MM.1S (cell line): ENCODE measurements at regions not wholly inside any gene's neighbourhood (a gene's known extent, or its start where the extent isn't known, plus 50 kb on each side); places are given as distances from the start of the nearest gene placed in this dataset.

ENCODE experiments used
- DNase-seq: peaks from one replicate; pipeline ENCODE4 v3.0.0-alpha.2; 2015
- H2AFZ ChIP-seq: fragments of 300-600 bp; sonication (generic); 2 replicates; pipeline ENCODE4 v1.6.0; 2016; ENCODE audit warnings: antibody characterized with exemption, low read length
- H3F3A ChIP-seq: fragments of 300-600 bp; sonication (generic); 2 replicates; pipeline ENCODE4 v1.6.1; 2016; ENCODE audit warnings: mild to moderate bottlenecking, antibody characterized with exemption, low read length, moderate library complexity, mixed read lengths; ENCODE audit not compliant: insufficient read depth
- H3K27ac ChIP-seq: fragments of 300-600 bp; sonication (generic); 2 replicates; pipeline ENCODE4 v1.5.1; 2016; ENCODE audit warnings: mild to moderate bottlenecking, low read length
- H3K27me3 ChIP-seq: fragments of 300-600 bp; sonication (generic); replicated peaks from 2 replicates; pipeline ENCODE4 v1.6.0; 2016; ENCODE audit warnings: low read length; ENCODE audit not compliant: insufficient read depth
- H3K36me3 ChIP-seq: fragments of 300-600 bp; sonication (generic); replicated peaks from 2 replicates; pipeline ENCODE4 v1.6.1; 2016; ENCODE audit warnings: mild to moderate bottlenecking, low read length, mixed read lengths; ENCODE audit not compliant: insufficient read depth
- H3K4me1 ChIP-seq: fragments of 300-600 bp; sonication (generic); 2 replicates; pipeline ENCODE4 v1.6.1; 2016; ENCODE audit warnings: low read length, mixed read lengths
- H3K4me2 ChIP-seq: fragments of 300-600 bp; sonication (generic); 2 replicates; pipeline ENCODE4 v1.6.0; 2016; ENCODE audit warnings: low read depth, low read length
- H3K4me3 ChIP-seq: fragments of 300-600 bp; sonication (generic); 2 replicates; pipeline ENCODE4 v1.5.1; 2016; ENCODE audit warnings: low read length, mixed read lengths
- H3K79me2 ChIP-seq: fragments of 300-600 bp; sonication (generic); 2 replicates; pipeline ENCODE4 v1.6.1; 2016; ENCODE audit warnings: mixed run types, low read length, mixed read lengths
- H3K9ac ChIP-seq: fragments of 300-600 bp; sonication (generic); 2 replicates; pipeline ENCODE4 v1.6.1; 2016; ENCODE audit warnings: low read length, mixed read lengths
- H3K9me2 ChIP-seq: fragments of 300-600 bp; sonication (generic); replicated peaks from 2 replicates; pipeline ENCODE4 v1.6.1; 2016; ENCODE audit warnings: mild to moderate bottlenecking, low read length, mixed read lengths; ENCODE audit not compliant: insufficient read depth
- H3K9me3 ChIP-seq: fragments of 300-600 bp; sonication (generic); replicated peaks from 2 replicates; pipeline ENCODE4 v1.6.1; 2016; ENCODE audit warnings: mild to moderate bottlenecking, low read length, mixed read lengths; ENCODE audit not compliant: insufficient read depth
- H4K20me1 ChIP-seq: fragments of 300-600 bp; sonication (generic); 2 replicates; pipeline ENCODE4 v1.6.1; 2016; ENCODE audit warnings: mild to moderate bottlenecking, low read length, moderate library complexity, mixed read lengths; ENCODE audit not compliant: insufficient read depth
- EZH2 ChIP-seq: fragments of 300-600 bp; sonication (generic); optimal IDR thresholded peaks from 2 replicates; pipeline ENCODE3; 2017; ENCODE audit warnings: low read depth, mild to moderate bottlenecking, antibody characterized with exemption, low read length, mixed read lengths
- EZH2phosphoT487 ChIP-seq: fragments of 300-600 bp; sonication (generic); IDR thresholded peaks from 2 replicates; pipeline ENCODE4 v1.6.1; 2018; ENCODE audit warnings: antibody characterized with exemption, low read length
- TF ChIP-seq, protein P1 (sequence below): fragments of 300-600 bp; sonication (generic); IDR thresholded peaks from 2 replicates; pipeline ENCODE4 v1.5.1; 2016; ENCODE audit warnings: antibody characterized with exemption, low read length, mixed read lengths

DNA sequence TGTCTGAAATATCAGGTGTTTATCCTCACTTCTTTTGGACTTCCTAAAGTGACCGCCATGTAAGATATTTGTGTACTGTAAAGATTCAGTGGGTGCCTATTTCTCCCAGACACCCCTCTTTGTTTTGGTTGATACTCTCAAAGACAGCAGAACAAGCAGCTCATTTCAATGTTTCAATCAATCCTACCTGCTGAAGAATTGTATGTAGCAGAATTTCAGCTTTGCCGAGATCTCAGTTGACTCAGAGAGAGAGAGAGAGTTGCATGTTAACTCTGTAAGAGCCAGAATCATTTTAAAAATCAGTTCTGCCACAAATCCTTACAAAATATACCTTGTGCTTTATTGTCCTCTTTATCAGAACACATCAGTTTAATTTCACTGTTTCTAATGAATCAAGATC, 987.3 kb downstream of the ADGRL2 start:
- H3K27ac ChIP-seq, result no peak overlapping the region
- no peaks in the 10 kb centered on the region for H3K9me2 ChIP-seq
- H3K79me2 ChIP-seq, result no peaks in the 10 kb centered on the region
- no peak for DNase-seq
- TF ChIP-seq, protein P1, sequence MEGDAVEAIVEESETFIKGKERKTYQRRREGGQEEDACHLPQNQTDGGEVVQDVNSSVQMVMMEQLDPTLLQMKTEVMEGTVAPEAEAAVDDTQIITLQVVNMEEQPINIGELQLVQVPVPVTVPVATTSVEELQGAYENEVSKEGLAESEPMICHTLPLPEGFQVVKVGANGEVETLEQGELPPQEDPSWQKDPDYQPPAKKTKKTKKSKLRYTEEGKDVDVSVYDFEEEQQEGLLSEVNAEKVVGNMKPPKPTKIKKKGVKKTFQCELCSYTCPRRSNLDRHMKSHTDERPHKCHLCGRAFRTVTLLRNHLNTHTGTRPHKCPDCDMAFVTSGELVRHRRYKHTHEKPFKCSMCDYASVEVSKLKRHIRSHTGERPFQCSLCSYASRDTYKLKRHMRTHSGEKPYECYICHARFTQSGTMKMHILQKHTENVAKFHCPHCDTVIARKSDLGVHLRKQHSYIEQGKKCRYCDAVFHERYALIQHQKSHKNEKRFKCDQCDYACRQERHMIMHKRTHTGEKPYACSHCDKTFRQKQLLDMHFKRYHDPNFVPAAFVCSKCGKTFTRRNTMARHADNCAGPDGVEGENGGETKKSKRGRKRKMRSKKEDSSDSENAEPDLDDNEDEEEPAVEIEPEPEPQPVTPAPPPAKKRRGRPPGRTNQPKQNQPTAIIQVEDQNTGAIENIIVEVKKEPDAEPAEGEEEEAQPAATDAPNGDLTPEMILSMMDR, result no peak
- TF ChIP-seq EZH2phosphoT487, result no peak
- no peak for TF ChIP-seq EZH2
- H3K27me3 ChIP-seq, result no peaks in the 10 kb centered on the region
- H3K36me3 ChIP-seq, result no peaks in the 10 kb centered on the region
- no peaks in the 10 kb centered on the region for H3K9me3 ChIP-seq
- no peak overlapping the region for H3K9ac ChIP-seq
- H3F3A ChIP-seq, result no peaks in the 10 kb centered on the region
- no peak overlapping the region for H2AFZ ChIP-seq
- no peak overlapping the region for H3K4me3 ChIP-seq
- H4K20me1 ChIP-seq, result no peaks in the 10 kb centered on the region
- no peaks in the 10 kb centered on the region for H3K4me1 ChIP-seq
- no peak overlapping the region for H3K4me2 ChIP-seq

DNA sequence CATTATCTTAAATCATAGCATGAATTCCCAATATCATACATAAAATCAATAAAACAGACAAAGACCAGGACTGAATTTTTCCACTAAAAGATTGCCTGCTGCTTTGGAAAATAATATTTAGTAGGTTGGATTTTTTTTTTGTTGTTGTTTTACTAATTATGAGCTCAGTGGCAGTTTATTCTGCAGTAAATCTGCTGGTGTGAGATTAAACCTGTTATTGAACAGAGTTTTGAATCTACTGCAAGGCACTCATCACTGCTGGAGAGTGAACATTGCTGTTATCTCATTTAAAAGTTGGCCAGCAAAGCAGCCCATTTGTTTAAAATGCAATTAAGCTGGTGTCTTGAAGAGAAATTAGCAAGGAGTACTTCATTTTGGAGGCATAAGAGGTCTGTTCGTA, 986.1 kb downstream of the ADGRL2 start:
- no peak overlapping the region for H2AFZ ChIP-seq
- no peaks in the 10 kb centered on the region for H3K9me3 ChIP-seq
- no peak for DNase-seq
- no peaks in the 10 kb centered on the region for H4K20me1 ChIP-seq
- no peaks in the 10 kb centered on the region for H3K36me3 ChIP-seq
- no peaks in the 10 kb centered on the region for H3K79me2 ChIP-seq
- no peak overlapping the region for H3K27ac ChIP-seq
- no peak for TF ChIP-seq EZH2
- no peak for TF ChIP-seq EZH2phosphoT487
- no peaks in the 10 kb centered on the region for H3F3A ChIP-seq
- no peak overlapping the region for H3K9ac ChIP-seq
- no peak overlapping the region for H3K4me3 ChIP-seq
- H3K9me2 ChIP-seq, result no peaks in the 10 kb centered on the region
- H3K4me1 ChIP-seq, result no peaks in the 10 kb centered on the region
- H3K4me2 ChIP-seq, result no peak overlapping the region
- no peaks in the 10 kb centered on the region for H3K27me3 ChIP-seq

DNA sequence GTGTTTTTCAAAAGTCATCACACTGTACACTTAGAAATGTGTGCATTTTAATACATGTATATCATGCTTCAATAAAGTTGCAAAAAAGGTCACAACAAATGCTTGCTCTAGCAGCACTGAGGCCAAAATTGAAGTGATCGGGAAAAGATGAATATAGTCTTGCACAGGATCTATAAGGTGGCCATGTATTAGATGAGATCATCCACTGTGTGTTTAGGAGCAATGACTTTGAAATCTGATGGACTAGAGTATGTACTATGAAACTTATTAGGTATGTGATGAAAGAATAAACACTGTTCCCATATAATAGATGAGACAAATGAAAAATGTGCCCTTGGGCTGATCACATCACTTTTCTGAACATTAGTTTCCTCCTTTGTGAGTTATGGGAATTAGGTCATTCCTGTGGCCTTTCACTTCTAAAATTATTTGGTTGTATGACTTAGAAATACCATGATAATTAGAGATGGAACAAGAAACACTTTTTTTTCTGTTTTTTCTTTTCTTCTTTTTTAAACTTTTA, 984.6 kb downstream of the ADGRL2 start:
- Histone ChIP-seq H3F3A (no peaks in the 10 kb centered on the region), H3K4me2 (no peak overlapping the region), H3K4me1 (no peaks in the 10 kb centered on the region), H3K9me2 (no peaks in the 10 kb centered on the region), H3K79me2 (no peaks in the 10 kb centered on the region), H3K9ac (no peak overlapping the region), H3K9me3 (no peaks in the 10 kb centered on the region), H3K36me3 (no peaks in the 10 kb centered on the region), H2AFZ (no peak overlapping the region), H4K20me1 (no peaks in the 10 kb centered on the region), H3K27me3 (no peaks in the 10 kb centered on the region), H3K27ac (no peak overlapping the region), H3K4me3 (no peak overlapping the region)
- TF ChIP-seq, protein P1, result no peak
- TF ChIP-seq EZH2phosphoT487 (no peak), EZH2 (no peak)
- no peak for DNase-seq

DNA sequence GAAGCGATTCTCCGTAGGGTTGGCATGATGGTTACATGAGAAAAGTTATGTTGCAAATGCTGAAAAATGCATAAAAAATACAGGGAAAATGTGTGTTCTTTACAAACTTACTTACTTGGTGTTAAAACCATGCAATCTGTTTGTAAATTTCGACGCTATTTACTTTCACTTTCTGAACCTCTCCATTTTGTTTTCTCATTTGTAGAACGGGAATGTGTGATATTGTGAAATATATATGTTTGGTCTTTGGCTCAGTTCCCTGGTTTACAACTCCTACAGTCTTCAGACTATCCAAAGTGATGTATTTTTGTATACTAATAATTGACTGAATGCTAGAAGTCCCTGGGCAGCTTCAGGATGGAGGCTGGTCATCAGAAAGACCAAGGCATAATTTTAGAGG, 982.3 kb downstream of the ADGRL2 start:
- Histone ChIP-seq H3K4me3 (no peak overlapping the region), H2AFZ (no peak overlapping the region), H3K79me2 (no peaks in the 10 kb centered on the region), H3K27me3 (no peaks in the 10 kb centered on the region), H3K27ac (no peak overlapping the region), H3K9me2 (no peaks in the 10 kb centered on the region), H3K9ac (no peak overlapping the region), H3K4me2 (no peak overlapping the region), H4K20me1 (no peaks in the 10 kb centered on the region), H3K4me1 (no peaks in the 10 kb centered on the region), H3F3A (no peaks in the 10 kb centered on the region), H3K9me3 (no peaks in the 10 kb centered on the region), H3K36me3 (no peaks in the 10 kb centered on the region)
- TF ChIP-seq, protein P1, result no peak
- TF ChIP-seq EZH2phosphoT487 (no peak), EZH2 (no peak)
- no peak for DNase-seq
